Kidney (tissue), 13 donors: ENCODE measurements at regions not wholly inside any gene's neighbourhood (a gene's known extent, or its start where the extent isn't known, plus 50 kb on each side); places are given as distances from the start of the nearest gene placed in this dataset.

Experiments used
- DNase-seq, 5 donors: peaks; one replicate each; pipeline ENCODE4 v3.0.0-alpha.2; 2013 to 2020
- FAIRE-seq: peaks from 2 replicates; lab custom pipeline; 2012; peaks lifted over from hg19 to GRCh38; lab: Jason Lieb, UNC
- H3K27ac ChIP-seq, 2 donors: one replicate each; pipeline ENCODE4 v1.7.0; 2013; ENCODE audit warnings: low read depth in 2 of 2, low read length in 2 of 2, inconsistent platforms in 1 of 2
- H3K27me3 ChIP-seq: one replicate; pipeline ENCODE4 v1.7.1; 2013; ENCODE audit warnings: low read length, inconsistent platforms; ENCODE audit not compliant: control insufficient read depth, insufficient read depth
- H3K36me3 ChIP-seq, 3 donors: one replicate each; pipeline versions ENCODE4 v1.7.0 to v1.7.1; 2013; ENCODE audit warnings: low read length in 3 of 3, control low read depth in 1 of 3, inconsistent platforms in 1 of 3; ENCODE audit not compliant: insufficient read depth in 3 of 3, control insufficient read depth in 2 of 3
- H3K4me1 ChIP-seq, 3 donors: one replicate each; pipeline versions ENCODE4 v1.7.0 to v1.7.1; 2013; ENCODE audit warnings: low read length in 3 of 3, inconsistent platforms in 1 of 3, low read depth in 1 of 3; ENCODE audit not compliant: control insufficient read depth in 2 of 3, insufficient read depth in 2 of 3
- H3K4me3 ChIP-seq, 3 donors: one replicate each; pipeline versions ENCODE4 v1.7.0 to v1.8.1; 2013; ENCODE audit warnings: low read length in 3 of 3, control low read depth in 1 of 3, inconsistent platforms in 1 of 3
- H3K9ac ChIP-seq, 3 donors: one replicate each; pipeline versions ENCODE4 v1.7.0 to v1.7.1; 2013; ENCODE audit warnings: low read length in 3 of 3, control low read depth in 1 of 3, inconsistent platforms in 1 of 3
- H3K9me3 ChIP-seq, 3 donors: one replicate each; pipeline versions ENCODE4 v1.7.0 to v1.7.1; 2013; ENCODE audit warnings: low read length in 3 of 3, control low read depth in 1 of 3, inconsistent platforms in 1 of 3; ENCODE audit not compliant: control insufficient read depth in 2 of 3, insufficient read depth in 1 of 3
- CTCF ChIP-seq: IDR thresholded peaks from 3 replicates; pipeline ENCODE4 v1.5.1; 2012; ENCODE audit warnings: mild to moderate bottlenecking, moderate library complexity, borderline replicate concordance; ENCODE audit not compliant: insufficient read depth; ENCODE audit errors: extremely low read depth
- intact Hi-C: fragments of 100-400 bp; cut with DNase I; formaldehyde crosslinking; loops from one replicate; pipeline ENCODE4 v1.11.1; 2022
- donor health status: control.
- donor health status: control.
- donor health status: control.
- donor health status: control.
- donor health status: control.
- donor health status: DM: yes; HTN: yes; CAD: no.
- donor health status: Normal renal cell carcinoma (clear cell type).

- intact Hi-C loops = no loop called here
- Histone ChIP-seq H3K4me3 (no peak overlapping the region), H3K36me3 (no peaks in the 10 kb centered on the region), H3K4me1 (no peaks in the 10 kb centered on the region), H3K27me3 (no peaks in the 10 kb centered on the region), H3K27ac (no peak overlapping the region), H3K9ac (no peak overlapping the region), H3K9me3 (no peaks in the 10 kb centered on the region)
- DNase-seq = no peak
- FAIRE-seq = no peak
- TF ChIP-seq CTCF = no peak
Measured at GRCh38 chr6:113350461-113350860, 506.7 kb upstream of the MARCKS start.

- no peaks in the 10 kb centered on the region for H3K36me3 ChIP-seq
- DNase-seq (no peak), FAIRE-seq (no peak)
- TF ChIP-seq CTCF = no peak
- no peak overlapping the region for H3K9ac ChIP-seq
- no peaks in the 10 kb centered on the region for H3K9me3 ChIP-seq
- no peak overlapping the region for H3K4me3 ChIP-seq
- no peaks in the 10 kb centered on the region for H3K4me1 ChIP-seq
- intact Hi-C loops = no loop called here
- no peaks in the 10 kb centered on the region for H3K27me3 ChIP-seq
- no peak overlapping the region for H3K27ac ChIP-seq
Measured at GRCh38 chr6:113351173-113351834, 505.8 kb upstream of the MARCKS start.

DNA sequence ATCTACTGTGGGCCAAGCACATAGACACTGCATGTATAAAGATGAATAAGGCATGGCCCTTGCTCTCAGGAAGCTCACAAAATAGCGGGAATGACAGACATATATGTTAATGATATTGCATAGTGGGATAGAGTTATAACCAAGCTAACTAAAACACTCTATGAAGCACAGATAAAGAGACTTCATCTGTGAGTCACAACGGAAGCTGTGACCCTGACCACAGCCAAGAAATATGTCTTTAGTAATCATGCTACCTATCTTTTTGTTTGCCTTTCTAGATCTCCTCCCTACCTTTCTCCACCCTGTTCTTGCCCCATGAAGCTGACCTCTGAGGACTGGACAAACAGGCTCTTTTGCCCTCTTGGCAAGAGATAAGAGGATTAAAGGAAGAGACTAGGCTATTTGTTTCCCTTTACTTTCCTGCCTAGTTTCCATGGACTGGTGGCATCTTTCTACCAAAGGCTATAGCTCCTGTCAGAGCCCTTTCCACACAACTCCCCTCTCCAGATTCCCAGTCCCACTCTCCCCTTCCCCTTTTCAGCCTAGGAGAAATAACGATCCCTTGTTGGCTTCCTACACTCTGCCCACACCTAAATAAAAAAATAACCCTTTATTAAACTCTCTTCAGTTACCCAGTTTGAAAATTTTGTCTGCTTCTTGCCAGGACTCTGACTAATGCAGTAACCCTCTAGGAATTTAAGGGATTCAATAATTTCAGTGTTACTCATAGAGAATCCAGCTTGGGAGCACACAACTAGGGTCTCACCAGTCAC, 504.9 kb upstream of the MARCKS start:
- intact Hi-C loops = no loop called here
- no peak for TF ChIP-seq CTCF
- no peaks in the 10 kb centered on the region for H3K27me3 ChIP-seq
- H3K4me3 ChIP-seq = no peak overlapping the region
- no peaks in the 10 kb centered on the region for H3K36me3 ChIP-seq
- no peak for FAIRE-seq
- no peak overlapping the region for H3K27ac ChIP-seq
- no peaks in the 10 kb centered on the region for H3K9me3 ChIP-seq
- no peak for DNase-seq
- no peaks in the 10 kb centered on the region for H3K4me1 ChIP-seq
- no peak overlapping the region for H3K9ac ChIP-seq
